Testis (tissue), 2 donors: ENCODE measurements at regions not wholly inside any gene's neighbourhood (a gene's known extent, or its start where the extent isn't known, plus 50 kb on each side); places are given as distances from the start of the nearest gene placed in this dataset.

Experiments
- DNase-seq: peaks from one replicate; pipeline ENCODE4 v3.0.0-alpha.2; 2019
- H3K27ac ChIP-seq, 2 donors: fragments of 200-600 bp; sonication (generic); one replicate each; pipeline ENCODE4 v1.5.1; 2019
- H3K27me3 ChIP-seq: fragments of 200-600 bp; sonication (generic); one replicate; pipeline ENCODE4 v1.5.1; 2019
- H3K36me3 ChIP-seq: fragments of 200-600 bp; sonication (generic); one replicate; pipeline ENCODE4 v1.5.1; 2017; ENCODE audit warnings: low read depth; ENCODE audit errors: missing control alignments
- H3K4me1 ChIP-seq: fragments of 200-600 bp; sonication (generic); one replicate; pipeline ENCODE4 v1.5.1; 2019
- H3K4me3 ChIP-seq, 2 donors: fragments of 200-600 bp; sonication (generic); one replicate each; pipeline ENCODE4 v1.5.1; 2017 to 2019
- H3K9me3 ChIP-seq: fragments of 200-600 bp; sonication (generic); one replicate; pipeline ENCODE4 v1.5.1; 2017
- CTCF ChIP-seq, 3 experiments: fragments of 450-650 bp in 2 of 3; fragments of 200-600 bp in 1 of 3; sonication (generic) in 1 of 3; IDR thresholded peaks; one replicate each; pipeline ENCODE4 v1.5.1; 2016 to 2019; ENCODE audit warnings: antibody characterized with exemption in 3 of 3, mild to moderate bottlenecking in 2 of 3, moderate library complexity in 1 of 3
- POLR2A ChIP-seq: fragments of 450-650 bp; IDR thresholded peaks from one replicate; pipeline ENCODE4 v1.6.1; 2017; ENCODE audit warnings: antibody characterized with exemption, mild to moderate bottlenecking, moderate library complexity
- WGBS, 2 donors: methylation state at CpG; one replicate each; pipeline ENCODE4 v1.1.5; 2018; 5-methylcytosine and 5-hydroxymethylcytosine counted together
- intact Hi-C: fragments of 100-400 bp; cut with DNase I; formaldehyde crosslinking; loops from one replicate; pipeline ENCODE4 v1.15.1; 2023; ENCODE audit warnings: low total_unique reads

DNA sequence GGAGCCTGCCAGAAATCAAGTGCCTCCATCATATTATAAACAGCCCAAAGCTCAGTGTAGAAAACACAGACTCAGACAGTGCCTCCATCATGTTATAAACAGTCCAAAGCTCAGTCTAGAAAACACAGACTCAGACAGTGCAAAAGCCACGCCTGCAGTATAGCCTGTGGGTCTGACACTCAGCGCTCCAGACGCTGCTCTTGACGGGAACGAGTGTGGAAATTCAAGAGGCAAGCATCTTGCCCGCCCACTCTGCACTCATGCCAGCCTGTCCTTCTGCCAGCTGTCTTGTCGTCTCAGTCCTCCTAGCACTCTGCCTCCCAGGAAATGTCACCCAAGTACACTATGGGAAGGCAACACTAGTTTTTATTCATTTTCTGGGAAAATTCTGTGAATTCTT lies 274.2 kb upstream of the CDH4 start:
- no peak for DNase-seq
- H3K4me1 ChIP-seq: no peaks in the 10 kb centered on the region
- H3K27me3 ChIP-seq: no peaks in the 10 kb centered on the region
- 75 to 83% methylated on average over 7 of the region's 7 CpGs for WGBS, 2 donors
- no peaks in the 10 kb centered on the region for H3K36me3 ChIP-seq
- H3K27ac ChIP-seq: no peak overlapping the region
- intact Hi-C loops: no loop called here
- no peak overlapping the region for H3K4me3 ChIP-seq
- TF ChIP-seq POLR2A (no peak), CTCF (IDR thresholded peaks at IDR 0.05) (no peak)
- no peaks in the 10 kb centered on the region for H3K9me3 ChIP-seq

GRCh38 chr20:60984666-60985065 lies 267.4 kb upstream of the CDH4 start:
- H3K4me3 ChIP-seq: no peak overlapping the region
- no peaks in the 10 kb centered on the region for H3K27me3 ChIP-seq
- intact Hi-C loops: no loop called here
- no peaks in the 10 kb centered on the region for H3K36me3 ChIP-seq
- DNase-seq: no peak
- no peak overlapping the region for H3K27ac ChIP-seq
- 36 to 56% methylated on average over 7 of the region's 7 CpGs for WGBS, 2 donors
- H3K4me1 ChIP-seq: no peaks in the 10 kb centered on the region
- TF ChIP-seq POLR2A (no peak), CTCF (IDR thresholded peaks at IDR 0.05) (no peak)
- no peaks in the 10 kb centered on the region for H3K9me3 ChIP-seq

DNA sequence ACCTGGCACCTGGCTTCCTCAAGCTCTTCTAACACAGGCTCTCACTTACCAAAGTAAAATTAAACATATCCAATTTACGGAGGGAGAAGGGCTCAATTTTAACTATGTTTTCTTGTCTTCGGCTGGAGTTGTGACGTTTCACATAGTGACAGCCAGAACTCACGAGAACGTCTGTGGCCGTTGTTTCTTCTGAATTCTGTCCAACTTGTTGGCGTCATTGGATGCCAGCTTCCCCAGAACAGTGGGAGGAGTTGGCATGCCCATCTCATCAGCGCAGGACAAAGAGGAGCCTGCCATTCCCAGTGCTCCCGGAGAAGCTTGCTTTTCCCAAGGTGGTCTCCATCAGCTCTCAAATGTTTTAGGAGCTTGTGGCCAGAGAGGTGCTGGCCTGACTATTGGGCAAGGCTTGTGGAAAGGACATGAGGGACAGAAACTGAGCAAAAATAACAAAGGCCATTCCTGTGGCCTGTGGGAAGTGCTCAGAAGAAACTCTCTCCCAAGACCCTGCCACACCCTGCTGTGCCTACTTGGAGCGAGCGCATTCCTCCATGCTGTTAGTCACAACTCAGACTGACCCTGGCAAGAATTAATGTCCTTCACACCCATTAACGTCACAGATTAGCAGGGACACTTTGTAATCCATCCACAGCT lies 265.4 kb upstream of the CDH4 start:
- WGBS, 2 donors: 85 to 86% methylated on average over 12 of the region's 12 CpGs
- Histone ChIP-seq H3K36me3 (no peaks in the 10 kb centered on the region), H3K4me1 (no peaks in the 10 kb centered on the region), H3K9me3 (no peaks in the 10 kb centered on the region), H3K27me3 (no peaks in the 10 kb centered on the region), H3K4me3 (no peak overlapping the region), H3K27ac (no peak overlapping the region)
- DNase-seq: no peak
- TF ChIP-seq CTCF (IDR thresholded peaks at IDR 0.05) (no peak), POLR2A (no peak)
- intact Hi-C loops: no loop called here

GRCh38 chr20:60990061-60990460 lies 262.0 kb upstream of the CDH4 start:
- Histone ChIP-seq H3K4me3 (no peak overlapping the region), H3K36me3 (no peaks in the 10 kb centered on the region), H3K4me1 (no peaks in the 10 kb centered on the region), H3K9me3 (no peaks in the 10 kb centered on the region), H3K27ac (no peak overlapping the region), H3K27me3 (no peaks in the 10 kb centered on the region)
- WGBS, 2 donors: 72 to 75% methylated on average over 10 of the region's 10 CpGs
- intact Hi-C loops: no loop called here
- no peak for DNase-seq
- TF ChIP-seq CTCF (IDR thresholded peaks at IDR 0.05) (no peak), POLR2A (no peak)

GRCh38 chr20:60990643-60991042 lies 261.4 kb upstream of the CDH4 start:
- 67 to 68% methylated on average over 12 of the region's 12 CpGs for WGBS, 2 donors
- H3K4me1 ChIP-seq: no peaks in the 10 kb centered on the region
- no peaks in the 10 kb centered on the region for H3K36me3 ChIP-seq
- TF ChIP-seq CTCF (IDR thresholded peaks at IDR 0.05) (no peak), POLR2A (no peak)
- intact Hi-C loops: no loop called here
- H3K4me3 ChIP-seq: no peak overlapping the region
- DNase-seq: no peak
- H3K27me3 ChIP-seq: no peaks in the 10 kb centered on the region
- no peaks in the 10 kb centered on the region for H3K9me3 ChIP-seq
- no peak overlapping the region for H3K27ac ChIP-seq
